Lung (tissue), 11 donors: ENCODE measurements at regions not wholly inside any gene's neighbourhood (a gene's known extent, or its start where the extent isn't known, plus 50 kb on each side); places are given as distances from the start of the nearest gene placed in this dataset.

ENCODE experiments used
- ATAC-seq: fragments of 200-7000 bp; cut with Tn5 transposase; one replicate; pipeline ENCODE4 v1.9.1; 2020; ENCODE audit warnings: moderate number of reproducible peaks; ENCODE audit not compliant: insufficient read depth, low FRiP score
- DNase-seq, 3 donors: peaks; one replicate each; pipeline ENCODE4 v3.0.0-alpha.2; 2013 to 2017
- H3K27ac ChIP-seq, 2 donors: one replicate each; pipeline ENCODE4 v1.5.1; 2013; ENCODE audit warnings: mild to moderate bottlenecking in 2 of 2, moderate library complexity in 2 of 2, control low read depth in 1 of 2, inconsistent platforms in 1 of 2, low read depth in 1 of 2, low read length in 1 of 2
- H3K27me3 ChIP-seq, 3 donors: one replicate each; pipeline ENCODE4 v1.5.1; 2013; ENCODE audit warnings: low read length in 2 of 3; ENCODE audit not compliant: control insufficient read depth in 3 of 3, insufficient read depth in 3 of 3
- H3K36me3 ChIP-seq, 4 donors: one replicate each; pipeline ENCODE4 v1.5.1; 2013; ENCODE audit warnings: low read length in 4 of 4, mild to moderate bottlenecking in 1 of 4, moderate library complexity in 1 of 4; ENCODE audit not compliant: control insufficient read depth in 4 of 4, insufficient read depth in 4 of 4
- H3K4me1 ChIP-seq, 5 donors: one replicate each; pipeline ENCODE4 v1.5.1; 2013; ENCODE audit warnings: low read length in 5 of 5, mild to moderate bottlenecking in 2 of 5, moderate library complexity in 1 of 5; ENCODE audit not compliant: control insufficient read depth in 5 of 5, insufficient read depth in 5 of 5
- H3K4me3 ChIP-seq: one replicate; pipeline ENCODE4 v1.5.1; 2013; ENCODE audit warnings: mild to moderate bottlenecking, control low read depth, moderate library complexity
- H3K9ac ChIP-seq, 2 donors: one replicate each; pipeline ENCODE4 v1.5.1; 2013; ENCODE audit warnings: low read length in 2 of 2, control low read depth in 1 of 2; ENCODE audit not compliant: insufficient read depth in 1 of 2
- H3K9me3 ChIP-seq, 4 donors: one replicate each; pipeline ENCODE4 v1.5.1; 2013; ENCODE audit warnings: low read length in 3 of 4, mild to moderate bottlenecking in 1 of 4, moderate library complexity in 1 of 4; ENCODE audit not compliant: control insufficient read depth in 4 of 4, insufficient read depth in 3 of 4
- CTCF ChIP-seq: IDR thresholded peaks from 2 replicates; pipeline ENCODE4 v1.5.1; 2012; ENCODE audit warnings: mild to moderate bottlenecking; ENCODE audit errors: control extremely low read depth, extremely low read depth
- WGBS, 2 donors: extraction: QIAGEN DNeasy Blood & Tissue Kit; methylation state at CpG; one replicate each; pipeline ENCODE4 v1.1.7; 2013; 5-methylcytosine and 5-hydroxymethylcytosine counted together
- donor health status: control.
- donor health status: control.
- donor health status: Bipolar disorder and iron deficiency.
- donor health status: healthy.
- donor health status: DM: yes; HTN: yes; CAD: no.

- 51 to 74% methylated on average over 2 of the region's 2 CpGs for WGBS, 2 donors
- no peak for TF ChIP-seq CTCF
Measured at GRCh38 chr4:4918067-4918466, 58.6 kb downstream of the MSX1 start.

GRCh38 chr4:4919927-4920326 is 60.5 kb downstream of the MSX1 start:
- Histone ChIP-seq H3K4me1 (no peaks in the 10 kb centered on the region), H3K4me3 (no peak overlapping the region), H3K9me3 (peaks cover 0 to 7% (median 0%) of the 10 kb centered on the region in 4 donors), H3K27me3 (peaks cover 0 to 5% (median 0%) of the 10 kb centered on the region in 3 donors), H3K36me3 (no peaks in the 10 kb centered on the region), H3K9ac (no peak overlapping the region), H3K27ac (no peak overlapping the region)
- DNase-seq (no peak), ATAC-seq (no peak)
- no peak for TF ChIP-seq CTCF
- 93 to 94% methylated on average over 11 of the region's 11 CpGs for WGBS, 2 donors

More at GRCh38 chr4:4918067-4918466, 58.6 kb downstream of the MSX1 start:
- Histone ChIP-seq H3K4me1 (no peaks in the 10 kb centered on the region), H3K9ac (no peak overlapping the region), H3K36me3 (no peaks in the 10 kb centered on the region), H3K27me3 (peaks cover 0 to 5% (median 0%) of the 10 kb centered on the region in 3 donors), H3K4me3 (no peak overlapping the region), H3K9me3 (peaks cover 0 to 4% (median 0%) of the 10 kb centered on the region in 4 donors), H3K27ac (no peak overlapping the region)
- DNase-seq (no peak), ATAC-seq (no peak)

GRCh38 chr4:4921077-4921476 is 61.6 kb downstream of the MSX1 start:
- 90 to 98% methylated on average over 2 of the region's 2 CpGs for WGBS, 2 donors
- DNase-seq: no peak

More at GRCh38 chr4:4921077-4921476, 61.6 kb downstream of the MSX1 start:
- Histone ChIP-seq H3K36me3 (no peaks in the 10 kb centered on the region), H3K4me3 (no peak overlapping the region), H3K27ac (no peak overlapping the region), H3K9ac (no peak overlapping the region), H3K4me1 (no peaks in the 10 kb centered on the region), H3K27me3 (peaks cover 0 to 3% (median 0%) of the 10 kb centered on the region in 3 donors), H3K9me3 (peaks cover 0 to 7% (median 0%) of the 10 kb centered on the region in 4 donors)
- no peak for TF ChIP-seq CTCF
- ATAC-seq: no peak
